ENCODE measurements at regions not wholly inside any gene's neighbourhood (a gene's known extent, or its start where the extent isn't known, plus 50 kb on each side); places are given as distances from the start of the nearest gene placed in this dataset.

- DNase-seq = no peak
Observed at GRCh38 chr2:129904532-129905446, 74.7 kb upstream of the RAB6C start.

- DNase-seq = no peak
Observed at GRCh38 chr2:129905664-129906081, 73.8 kb upstream of the RAB6C start.

- DNase-seq = no peak
Observed at GRCh38 chr2:129906139-129906860, 73.2 kb upstream of the RAB6C start.

GRCh38 chr2:129906861-129907235, 72.6 kb upstream of the RAB6C start:
- DNase-seq = no peak

GRCh38 chr2:129907256-129907998, 72.0 kb upstream of the RAB6C start:
- DNase-seq = no peak

GRCh38 chr2:129908721-129909373, 70.6 kb upstream of the RAB6C start:
- DNase-seq = no peak

GRCh38 chr2:129909651-129910418, 69.6 kb upstream of the RAB6C start:
- no peak for DNase-seq

- DNase-seq = no peak
Observed at GRCh38 chr2:129910446-129911362, 68.8 kb upstream of the RAB6C start.

- DNase-seq = no peak
Observed at GRCh38 chr2:129911363-129912065, 68.0 kb upstream of the RAB6C start.

- no peak for DNase-seq
Observed at GRCh38 chr2:129912066-129912820, 67.2 kb upstream of the RAB6C start.

- no peak for DNase-seq
Observed at GRCh38 chr2:129912871-129913694, 66.4 kb upstream of the RAB6C start.

GRCh38 chr2:129913695-129914495, 65.6 kb upstream of the RAB6C start:
- no peak for DNase-seq

- no peak for DNase-seq
Observed at GRCh38 chr2:129914538-129915302, 64.7 kb upstream of the RAB6C start.

GRCh38 chr2:129915303-129915840, 64.1 kb upstream of the RAB6C start:
- DNase-seq = no peak

- no peak for DNase-seq
Observed at GRCh38 chr2:129918604-129919003, 60.9 kb upstream of the RAB6C start.

- no peak for DNase-seq
Observed at GRCh38 chr2:129922571-129923264, 56.7 kb upstream of the RAB6C start.

Measured in EL (cell line).